Suprapubic skin (tissue), 3 donors: ENCODE measurements at regions not wholly inside any gene's neighbourhood (a gene's known extent, or its start where the extent isn't known, plus 50 kb on each side); places are given as distances from the start of the nearest gene placed in this dataset.
"Not testable (repeated sequence)": the region's sequence is repeated elsewhere in the genome, so short reads cannot be mapped to it uniquely, and the experiment has no call there.

Source experiments
- CTCF ChIP-seq, 2 donors: fragments of 200-600 bp in 1 of 2; fragments of 450-650 bp in 1 of 2; sonication (generic) in 1 of 2; IDR thresholded peaks; one replicate each; pipeline ENCODE4 v1.5.1; 2016 to 2019; ENCODE audit warnings: antibody characterized with exemption in 2 of 2, mild to moderate bottlenecking in 1 of 2, moderate library complexity in 1 of 2
- EP300 ChIP-seq: sonication (generic); formaldehyde crosslinking; IDR thresholded peaks from one replicate; pipeline ENCODE4 v1.6.1; 2017; ENCODE audit warnings: antibody characterized with exemption

- TF ChIP-seq CTCF (IDR thresholded peaks at IDR 0.05); EP300: not testable (repeated sequence)
Observed at GRCh38 chr15:77885877-77886500, 191.5 kb downstream of the TBC1D2B start.
